Kidney (tissue), 13 donors: ENCODE measurements at regions not wholly inside any gene's neighbourhood (a gene's known extent, or its start where the extent isn't known, plus 50 kb on each side); places are given as distances from the start of the nearest gene placed in this dataset.

Source experiments
- DNase-seq, 5 donors: peaks; one replicate each; pipeline ENCODE4 v3.0.0-alpha.2; 2013 to 2020
- FAIRE-seq: peaks from 2 replicates; lab custom pipeline; 2012; peaks lifted over from hg19 to GRCh38; lab: Jason Lieb, UNC
- H3K27ac ChIP-seq, 2 donors: one replicate each; pipeline ENCODE4 v1.7.0; 2013; ENCODE audit warnings: low read depth in 2 of 2, low read length in 2 of 2, inconsistent platforms in 1 of 2
- H3K27me3 ChIP-seq: one replicate; pipeline ENCODE4 v1.7.1; 2013; ENCODE audit warnings: low read length, inconsistent platforms; ENCODE audit not compliant: control insufficient read depth, insufficient read depth
- H3K36me3 ChIP-seq, 3 donors: one replicate each; pipeline versions ENCODE4 v1.7.0 to v1.7.1; 2013; ENCODE audit warnings: low read length in 3 of 3, control low read depth in 1 of 3, inconsistent platforms in 1 of 3; ENCODE audit not compliant: insufficient read depth in 3 of 3, control insufficient read depth in 2 of 3
- H3K4me1 ChIP-seq, 3 donors: one replicate each; pipeline versions ENCODE4 v1.7.0 to v1.7.1; 2013; ENCODE audit warnings: low read length in 3 of 3, inconsistent platforms in 1 of 3, low read depth in 1 of 3; ENCODE audit not compliant: control insufficient read depth in 2 of 3, insufficient read depth in 2 of 3
- H3K4me3 ChIP-seq, 3 donors: one replicate each; pipeline versions ENCODE4 v1.7.0 to v1.8.1; 2013; ENCODE audit warnings: low read length in 3 of 3, control low read depth in 1 of 3, inconsistent platforms in 1 of 3
- H3K9ac ChIP-seq, 3 donors: one replicate each; pipeline versions ENCODE4 v1.7.0 to v1.7.1; 2013; ENCODE audit warnings: low read length in 3 of 3, control low read depth in 1 of 3, inconsistent platforms in 1 of 3
- H3K9me3 ChIP-seq, 3 donors: one replicate each; pipeline versions ENCODE4 v1.7.0 to v1.7.1; 2013; ENCODE audit warnings: low read length in 3 of 3, control low read depth in 1 of 3, inconsistent platforms in 1 of 3; ENCODE audit not compliant: control insufficient read depth in 2 of 3, insufficient read depth in 1 of 3
- intact Hi-C: fragments of 100-400 bp; cut with DNase I; formaldehyde crosslinking; loops from one replicate; pipeline ENCODE4 v1.11.1; 2022
- TF ChIP-seq, protein P1 (sequence below): IDR thresholded peaks from 3 replicates; pipeline ENCODE4 v1.5.1; 2012; ENCODE audit warnings: mild to moderate bottlenecking, moderate library complexity, borderline replicate concordance; ENCODE audit not compliant: insufficient read depth; ENCODE audit errors: extremely low read depth
- donor health status: control.
- donor health status: control.
- donor health status: control.
- donor health status: control.
- donor health status: control.
- donor health status: DM: yes; HTN: yes; CAD: no.
- donor health status: Normal renal cell carcinoma (clear cell type).

DNA sequence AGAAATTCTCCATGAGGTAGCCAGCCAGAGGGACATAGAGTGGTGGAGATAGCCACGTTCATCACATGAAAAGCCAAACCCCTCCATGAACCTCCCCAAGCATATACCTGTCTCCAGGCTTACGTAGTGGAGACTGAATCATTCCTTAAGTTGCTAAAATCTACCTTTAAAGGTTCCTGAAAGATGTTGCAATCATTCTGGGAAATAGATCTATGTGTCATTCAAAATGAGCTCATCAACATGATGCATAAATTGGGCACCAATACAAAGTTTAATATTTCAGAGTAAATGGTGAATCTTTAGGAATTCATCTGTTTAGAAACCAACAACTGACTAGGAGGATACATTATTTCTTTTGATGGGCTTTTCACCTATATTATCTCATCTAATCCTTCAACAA is 362.6 kb upstream of the ID2 start:
- Histone ChIP-seq H3K36me3 (no peaks in the 10 kb centered on the region), H3K9ac (no peak overlapping the region), H3K27me3 (no peaks in the 10 kb centered on the region), H3K27ac (no peak overlapping the region), H3K9me3 (no peaks in the 10 kb centered on the region), H3K4me3 (no peak overlapping the region), H3K4me1 (no peaks in the 10 kb centered on the region)
- DNase-seq, result no peak
- no peak for FAIRE-seq
- TF ChIP-seq, protein P1, sequence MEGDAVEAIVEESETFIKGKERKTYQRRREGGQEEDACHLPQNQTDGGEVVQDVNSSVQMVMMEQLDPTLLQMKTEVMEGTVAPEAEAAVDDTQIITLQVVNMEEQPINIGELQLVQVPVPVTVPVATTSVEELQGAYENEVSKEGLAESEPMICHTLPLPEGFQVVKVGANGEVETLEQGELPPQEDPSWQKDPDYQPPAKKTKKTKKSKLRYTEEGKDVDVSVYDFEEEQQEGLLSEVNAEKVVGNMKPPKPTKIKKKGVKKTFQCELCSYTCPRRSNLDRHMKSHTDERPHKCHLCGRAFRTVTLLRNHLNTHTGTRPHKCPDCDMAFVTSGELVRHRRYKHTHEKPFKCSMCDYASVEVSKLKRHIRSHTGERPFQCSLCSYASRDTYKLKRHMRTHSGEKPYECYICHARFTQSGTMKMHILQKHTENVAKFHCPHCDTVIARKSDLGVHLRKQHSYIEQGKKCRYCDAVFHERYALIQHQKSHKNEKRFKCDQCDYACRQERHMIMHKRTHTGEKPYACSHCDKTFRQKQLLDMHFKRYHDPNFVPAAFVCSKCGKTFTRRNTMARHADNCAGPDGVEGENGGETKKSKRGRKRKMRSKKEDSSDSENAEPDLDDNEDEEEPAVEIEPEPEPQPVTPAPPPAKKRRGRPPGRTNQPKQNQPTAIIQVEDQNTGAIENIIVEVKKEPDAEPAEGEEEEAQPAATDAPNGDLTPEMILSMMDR, result no peak
- intact Hi-C loops, result no loop called here

DNA sequence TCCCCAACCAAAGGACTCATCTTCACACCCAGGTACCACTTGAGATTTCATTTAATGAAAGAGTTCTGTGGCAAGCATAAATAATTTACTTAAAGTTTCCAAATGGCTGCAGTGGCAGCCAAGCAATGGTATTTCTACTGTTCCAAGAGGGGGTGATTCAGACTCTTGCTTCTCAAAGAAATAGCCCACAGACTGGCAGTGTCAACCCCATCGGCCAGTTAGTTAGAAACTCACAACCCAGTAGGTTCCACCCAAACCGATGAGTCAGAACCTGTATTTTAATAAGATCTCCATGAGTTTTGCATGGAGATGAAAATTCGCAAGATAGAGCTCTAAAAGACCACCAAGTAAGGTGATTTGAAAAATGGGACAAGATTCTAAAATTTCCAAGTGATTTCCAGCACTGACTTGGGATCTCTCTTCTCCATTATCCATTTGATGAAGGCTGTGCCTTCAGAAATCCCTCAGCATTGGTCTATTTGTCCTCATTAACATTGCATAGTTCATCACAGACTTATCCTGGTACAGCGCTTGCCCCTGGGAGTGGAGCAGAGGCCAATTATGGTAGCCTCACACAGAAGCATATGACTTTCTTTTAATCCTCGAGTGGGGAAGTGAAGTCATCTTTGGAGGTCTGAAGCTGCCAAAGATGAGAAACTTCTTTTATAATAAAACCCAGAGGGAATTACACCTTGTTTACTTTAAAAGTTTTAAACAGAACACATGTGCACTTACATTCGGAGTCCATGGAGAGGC is 361.4 kb upstream of the ID2 start:
- no peaks in the 10 kb centered on the region for H3K27me3 ChIP-seq
- H3K4me3 ChIP-seq, result no peak overlapping the region
- no peak for FAIRE-seq
- H3K9me3 ChIP-seq, result no peaks in the 10 kb centered on the region
- H3K4me1 ChIP-seq, result no peaks in the 10 kb centered on the region
- no peak overlapping the region for H3K27ac ChIP-seq
- TF ChIP-seq, protein P1, result no peak
- no peak overlapping the region for H3K9ac ChIP-seq
- intact Hi-C loops, result no loop called here
- no peak for DNase-seq
- H3K36me3 ChIP-seq, result no peaks in the 10 kb centered on the region

DNA sequence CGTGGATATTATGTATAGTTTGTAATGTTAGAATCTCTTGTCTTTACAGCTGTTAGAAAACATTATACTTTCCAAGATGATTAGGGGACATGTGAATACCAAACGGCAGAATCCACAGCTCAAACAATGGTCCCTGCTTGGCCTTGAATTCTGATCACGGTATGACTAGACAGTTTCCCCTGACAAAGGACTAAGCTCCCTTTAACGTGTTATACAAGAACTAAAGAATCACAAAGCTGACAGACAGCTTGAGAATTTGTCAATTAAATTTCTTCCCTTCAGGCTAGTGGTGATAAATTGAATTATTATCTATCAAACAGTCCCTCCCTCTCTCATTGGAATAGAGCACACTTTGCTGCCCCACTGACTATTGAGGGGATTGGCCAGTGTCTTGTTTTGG is 359.2 kb upstream of the ID2 start:
- H3K27me3 ChIP-seq, result no peaks in the 10 kb centered on the region
- no peak overlapping the region for H3K9ac ChIP-seq
- H3K27ac ChIP-seq, result no peak overlapping the region
- DNase-seq (no peak), FAIRE-seq (no peak)
- no peaks in the 10 kb centered on the region for H3K9me3 ChIP-seq
- intact Hi-C loops, result no loop called here
- TF ChIP-seq, protein P1, result no peak
- H3K4me3 ChIP-seq, result no peak overlapping the region
- H3K36me3 ChIP-seq, result no peaks in the 10 kb centered on the region
- no peaks in the 10 kb centered on the region for H3K4me1 ChIP-seq
